ENCODE measurements at regions not wholly inside any gene's neighbourhood (a gene's known extent, or its start where the extent isn't known, plus 50 kb on each side); places are given as distances from the start of the nearest gene placed in this dataset.
"Not testable (repeated sequence)": the region's sequence is repeated elsewhere in the genome, so short reads cannot be mapped to it uniquely, and the experiment has no call there.

DNA sequence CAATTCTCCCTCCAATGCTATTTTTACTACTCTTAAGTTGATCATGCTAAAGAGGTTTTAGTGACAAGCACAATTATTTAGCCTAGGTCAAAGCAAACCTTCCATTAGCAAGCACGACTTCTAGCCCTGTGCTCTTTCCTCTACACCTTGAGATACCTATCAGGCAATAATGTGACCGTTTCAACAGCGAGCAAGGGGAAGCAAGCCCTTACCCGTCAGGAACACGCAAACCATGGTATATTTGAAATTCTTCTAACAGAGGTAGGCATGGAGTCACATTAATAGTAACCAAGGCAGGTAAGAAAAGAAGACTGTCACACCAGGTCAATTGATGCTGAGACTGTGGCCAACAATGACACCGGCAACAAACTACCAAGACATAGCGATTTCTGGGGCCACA is 68.9 kb upstream of the VGLL4 start:
- no peak for DNase-seq

DNA sequence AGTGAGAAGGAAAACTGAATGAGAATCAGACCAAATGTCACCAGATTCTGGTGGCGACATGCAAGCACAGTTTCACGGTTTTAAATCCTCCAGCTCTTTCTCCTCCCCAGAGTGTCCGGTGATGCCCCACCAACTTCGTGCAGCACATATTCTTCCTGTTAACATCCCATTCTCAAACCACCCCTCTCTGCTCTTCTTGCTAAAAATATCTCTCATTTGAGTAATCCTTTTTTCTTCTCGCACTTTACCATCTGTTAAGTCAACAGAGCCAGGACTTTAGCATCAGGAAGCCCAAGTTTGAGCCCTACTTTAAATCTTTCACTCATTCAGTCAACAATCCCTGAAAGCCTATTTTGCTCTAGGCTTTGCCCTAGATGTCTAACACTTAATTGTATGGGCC is 68.2 kb upstream of the VGLL4 start:
- peak; percentile 14 for DNase-seq

DNA sequence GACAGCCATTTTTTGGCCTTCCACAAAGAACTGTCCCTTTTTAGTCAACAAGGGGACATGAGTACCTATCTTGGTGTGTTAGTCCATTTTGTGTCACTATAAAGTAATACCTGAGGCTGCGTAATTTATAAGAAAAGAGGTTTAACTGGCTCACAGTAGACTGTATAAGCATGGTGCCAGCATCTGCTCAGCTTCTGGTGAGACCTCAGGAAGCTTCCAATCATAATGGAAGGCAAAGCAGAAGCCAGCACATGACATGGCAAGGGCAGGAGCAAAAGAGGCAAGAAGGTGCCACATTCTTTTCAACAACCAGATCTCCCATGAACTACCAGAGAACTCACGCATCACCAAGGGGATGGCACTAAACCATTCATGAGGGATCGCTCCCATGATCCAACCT is 66.1 kb upstream of the VGLL4 start:
- DNase-seq = no peak

DNA sequence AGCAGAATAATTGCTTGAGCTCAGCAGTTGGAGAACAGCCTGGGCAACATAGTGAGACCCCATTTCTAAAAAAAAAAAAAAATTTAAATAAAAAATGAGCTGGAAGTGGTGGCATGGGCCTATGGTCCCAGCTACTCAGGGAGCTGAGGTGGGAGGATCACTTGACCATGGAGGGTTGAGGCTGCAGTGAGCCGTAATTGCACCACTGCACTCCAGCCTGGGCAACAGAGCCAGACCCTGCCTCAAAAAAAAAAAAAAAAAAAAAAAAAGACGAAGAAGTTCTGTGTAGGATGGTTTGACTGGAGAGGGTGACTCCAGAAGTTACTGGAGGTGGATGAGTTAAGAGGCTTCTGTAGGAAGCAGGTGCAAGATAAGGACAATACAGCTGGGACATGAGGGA is 63.4 kb upstream of the VGLL4 start:
- DNase-seq = not testable (repeated sequence)

DNA sequence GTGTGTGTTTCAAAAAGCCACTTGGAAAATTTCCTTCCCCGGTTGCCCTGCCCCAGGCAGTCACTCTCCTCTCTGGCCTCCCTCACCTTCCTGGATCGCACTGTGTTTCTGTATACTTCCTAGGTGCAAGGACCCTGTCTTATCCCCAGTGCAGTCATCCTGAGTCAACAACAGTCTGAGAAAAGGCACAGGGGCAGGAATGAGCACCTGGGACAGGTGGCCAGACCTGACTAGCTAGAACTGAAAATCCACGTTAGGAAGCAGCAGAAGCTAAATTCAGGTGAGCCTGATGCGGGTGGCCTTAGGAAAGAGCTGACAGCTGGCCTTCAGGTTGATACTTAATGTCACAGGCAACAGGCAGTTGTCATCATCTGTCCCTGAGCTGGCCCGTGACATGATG is 62.9 kb upstream of the VGLL4 start:
- DNase-seq = no peak

DNA sequence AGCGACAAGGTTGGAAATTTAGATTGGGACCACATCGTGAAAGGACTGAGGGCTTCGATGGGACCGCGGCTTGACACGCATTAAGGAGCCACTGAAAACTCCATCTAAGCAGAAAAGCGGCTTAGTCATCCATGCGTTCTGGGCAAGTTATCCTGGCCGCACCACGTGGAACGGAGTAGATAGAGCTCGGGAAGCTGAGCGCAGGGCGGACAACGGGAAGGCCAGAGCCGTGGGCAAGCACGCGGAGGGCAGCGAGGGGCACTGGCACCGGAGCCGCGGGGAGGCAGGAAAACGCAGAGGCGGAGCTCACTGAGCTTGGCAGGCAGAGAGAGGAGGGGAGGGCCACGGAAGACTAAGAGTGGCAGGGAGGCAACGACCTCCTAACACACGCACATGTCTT is 61.3 kb upstream of the VGLL4 start:
- no peak for DNase-seq

DNA sequence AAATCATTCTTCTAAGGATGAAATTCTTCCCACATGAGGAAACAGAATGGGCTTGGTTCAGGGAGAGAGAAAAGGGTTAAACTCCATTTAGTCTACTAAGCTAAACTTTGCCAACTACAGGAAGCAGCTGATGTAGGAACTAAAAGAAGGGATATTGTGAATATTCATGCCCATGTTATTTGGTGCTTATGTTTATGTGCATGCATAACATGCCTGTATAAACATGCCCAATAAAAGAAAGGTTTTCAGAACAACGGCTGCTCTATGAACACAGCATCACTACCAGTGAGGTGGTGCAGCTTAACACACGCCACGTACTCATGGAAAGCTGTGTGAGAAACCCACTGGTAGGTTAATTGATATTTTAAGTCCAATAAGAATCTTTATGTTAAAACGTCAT is 59.4 kb upstream of the VGLL4 start:
- no peak for DNase-seq

DNA sequence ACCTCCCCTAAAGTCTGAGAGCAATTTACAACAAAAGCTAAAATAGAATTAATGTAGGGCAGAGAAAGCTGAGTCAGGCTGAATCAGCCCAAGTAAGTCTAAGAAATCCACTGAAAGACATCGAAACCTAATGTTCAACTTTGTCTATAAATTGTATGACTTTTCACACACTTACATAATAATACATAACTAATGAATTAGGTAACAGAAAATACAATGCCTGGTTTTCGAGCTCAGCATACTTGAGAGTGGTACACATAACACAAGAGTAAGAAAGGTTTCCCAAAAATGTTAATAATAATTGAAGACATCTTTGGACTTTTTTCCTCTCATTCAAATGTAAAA is 55.3 kb upstream of the VGLL4 start:
- peak; percentile 91 for DNase-seq

DNA sequence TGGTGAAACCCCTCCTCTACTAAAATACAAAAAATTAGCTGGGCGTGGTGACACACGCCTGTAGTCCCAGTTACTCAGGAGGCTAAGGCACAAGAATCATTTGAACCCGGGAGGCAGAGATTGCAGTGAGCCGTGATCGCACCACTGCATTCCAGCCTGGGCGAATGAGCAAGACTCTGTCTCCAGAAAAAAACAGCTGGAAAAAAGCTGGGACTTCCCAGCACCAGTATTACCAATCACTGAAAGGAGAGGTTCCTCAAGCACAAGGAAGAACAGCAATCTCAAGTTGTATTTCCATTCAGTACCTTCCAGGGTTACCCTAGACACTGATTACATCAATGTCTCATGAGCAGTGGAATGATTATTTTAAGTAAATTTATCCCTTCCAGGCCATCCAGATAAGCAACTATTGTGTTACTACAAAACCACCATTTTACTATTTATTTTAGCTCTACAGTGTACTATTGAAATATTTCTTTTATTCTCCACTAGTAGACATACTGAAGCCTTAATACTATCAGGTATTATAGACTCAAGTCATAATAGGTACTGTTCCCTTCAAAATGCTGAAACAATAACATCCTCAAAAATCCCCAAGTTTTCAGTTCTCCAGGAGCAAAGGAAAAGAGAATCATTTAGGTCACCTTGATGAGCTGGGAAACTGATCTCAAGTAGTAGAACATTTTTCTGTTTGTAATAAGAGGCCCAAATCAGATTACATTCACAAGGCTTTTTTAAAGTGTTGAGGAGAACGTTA is 54.8 kb upstream of the VGLL4 start:
- no peak for DNase-seq

DNA sequence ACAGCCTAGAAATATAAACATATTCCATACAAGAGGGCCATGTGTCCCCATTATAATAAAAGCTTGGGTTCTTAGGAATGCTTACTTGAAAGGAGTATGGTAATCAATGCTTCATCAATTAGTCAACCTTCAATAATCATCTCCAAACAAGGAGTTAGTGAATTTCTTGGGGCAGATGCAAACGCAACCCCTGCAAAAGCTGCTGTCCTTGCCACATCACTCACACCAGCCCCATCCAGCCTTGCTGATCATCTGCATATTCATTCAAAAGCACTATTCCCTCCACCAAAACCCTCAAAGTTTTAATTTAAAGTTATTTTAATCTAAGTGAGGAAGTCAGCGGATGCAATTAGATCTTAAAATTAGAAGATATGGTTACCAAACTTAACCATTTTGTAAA is 54.0 kb upstream of the VGLL4 start:
- no peak for DNase-seq

DNA sequence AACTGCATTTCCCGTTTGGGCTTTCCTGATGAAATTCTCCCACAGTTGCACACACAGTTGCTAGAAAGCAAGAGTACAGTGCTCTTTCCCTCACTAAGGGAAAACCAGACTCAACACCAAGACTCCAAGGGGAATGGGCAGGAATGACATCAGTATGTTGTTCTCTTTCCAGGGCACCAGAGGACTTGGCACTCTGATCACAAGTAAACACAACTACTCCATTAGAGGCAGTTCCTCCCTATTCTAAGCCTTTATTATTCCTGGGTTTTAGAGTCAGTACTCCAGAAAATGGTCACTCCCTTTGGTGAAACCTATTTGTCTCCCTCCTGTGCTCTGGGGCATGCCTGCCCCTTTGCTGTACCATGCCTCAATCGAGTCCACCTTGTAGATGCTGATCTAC is 52.3 kb upstream of the VGLL4 start:
- no peak for DNase-seq
